Medulla oblongata (tissue), 1 donor: ENCODE measurements at regions not wholly inside any gene's neighbourhood (a gene's known extent, or its start where the extent isn't known, plus 50 kb on each side); places are given as distances from the start of the nearest gene placed in this dataset.

ENCODE experiments used
- DNase-seq: peaks from one replicate; pipeline ENCODE4 v3.0.0-alpha.2; 2015; ENCODE audit errors: extremely low spot score

- DNase-seq, result no peak
These were observed 313.3 kb downstream of the ZNF608 start for GRCh38 chr5:124433170-124433569.

GRCh38 chr5:124421584-124421983 is 324.9 kb downstream of the ZNF608 start:
- DNase-seq, result no peak

- no peak for DNase-seq
These were observed 325.5 kb downstream of the ZNF608 start for GRCh38 chr5:124420952-124421351.

GRCh38 chr5:124419531-124419930 is 326.9 kb downstream of the ZNF608 start:
- DNase-seq, result no peak

GRCh38 chr5:124418390-124418789 is 328.0 kb downstream of the ZNF608 start:
- DNase-seq, result no peak

- DNase-seq, result no peak
These were observed 329.2 kb downstream of the ZNF608 start for GRCh38 chr5:124417196-124417595.

GRCh38 chr5:124416627-124417026 is 329.8 kb downstream of the ZNF608 start:
- DNase-seq, result no peak

GRCh38 chr5:124414973-124415372 is 331.5 kb downstream of the ZNF608 start:
- DNase-seq, result no peak

- no peak for DNase-seq
These were observed 335.6 kb downstream of the ZNF608 start for GRCh38 chr5:124410539-124411488.

- peak; percentile 45 for DNase-seq
These were observed 337.5 kb downstream of the ZNF608 start for GRCh38 chr5:124408738-124409453.

- no peak for DNase-seq
These were observed 341.6 kb downstream of the ZNF608 start for GRCh38 chr5:124404796-124405195.

GRCh38 chr5:124403281-124403680 is 343.2 kb downstream of the ZNF608 start:
- DNase-seq, result no peak

- DNase-seq, result no peak
These were observed 344.3 kb downstream of the ZNF608 start for GRCh38 chr5:124402144-124402581.

- DNase-seq, result no peak
These were observed 344.8 kb downstream of the ZNF608 start for GRCh38 chr5:124401476-124402143.

- no peak for DNase-seq
These were observed 346.9 kb downstream of the ZNF608 start for GRCh38 chr5:124399426-124399961.

- DNase-seq, result no peak
These were observed 348.0 kb downstream of the ZNF608 start for GRCh38 chr5:124398460-124398859.

GRCh38 chr5:124397317-124397716 is 349.1 kb downstream of the ZNF608 start:
- DNase-seq, result no peak

- peak; percentile 38 for DNase-seq
These were observed 350.5 kb downstream of the ZNF608 start for GRCh38 chr5:124395926-124396325.

- DNase-seq, result peak; percentile 79
These were observed 351.2 kb downstream of the ZNF608 start for GRCh38 chr5:124395287-124395686.

GRCh38 chr5:124394700-124395245 is 351.7 kb downstream of the ZNF608 start:
- DNase-seq, result peak; percentile 55

GRCh38 chr5:124393584-124394379 is 352.7 kb downstream of the ZNF608 start:
- peak; percentile 46 for DNase-seq
